Left ventricle myocardium inferior (tissue), 1 donor: ENCODE measurements at regions not wholly inside any gene's neighbourhood (a gene's known extent, or its start where the extent isn't known, plus 50 kb on each side); places are given as distances from the start of the nearest gene placed in this dataset.

ENCODE experiments used
- DNase-seq: peaks from one replicate; pipeline ENCODE4 v3.0.0-alpha.2; 2020
- H3K27ac ChIP-seq: fragments of 200-600 bp; replicated peaks from 2 replicates; pipeline ENCODE4 v1.8.0; 2021
- H3K27me3 ChIP-seq: fragments of 200-600 bp; 2 replicates; pipeline ENCODE4 v1.8.0; 2021; ENCODE audit warnings: low read depth
- H3K36me3 ChIP-seq: fragments of 200-600 bp; 2 replicates; pipeline ENCODE4 v1.8.0; 2021
- H3K4me1 ChIP-seq: fragments of 200-600 bp; 2 replicates; pipeline ENCODE4 v1.8.0; 2021
- H3K4me3 ChIP-seq: fragments of 200-600 bp; 2 replicates; pipeline ENCODE4 v1.8.0; 2021; ENCODE audit warnings: mild to moderate bottlenecking, moderate library complexity
- H3K9me3 ChIP-seq: fragments of 200-600 bp; replicated peaks from 2 replicates; pipeline ENCODE4 v1.8.0; 2021
- intact Hi-C: fragments of 100-400 bp; cut with micrococcal nuclease; formaldehyde crosslinking; loops from one replicate; pipeline ENCODE4 v1.11.0; 2022
- TF ChIP-seq, protein P1 (sequence below): fragments of 200-600 bp; IDR thresholded peaks from 2 replicates; pipeline ENCODE4 v1.8.0; 2021; ENCODE audit warnings: antibody characterized with exemption, mild to moderate bottlenecking, borderline replicate concordance
- donor health status: DM: no; HTN: yes; CAD: no; lungs with severe emphysema.

DNA sequence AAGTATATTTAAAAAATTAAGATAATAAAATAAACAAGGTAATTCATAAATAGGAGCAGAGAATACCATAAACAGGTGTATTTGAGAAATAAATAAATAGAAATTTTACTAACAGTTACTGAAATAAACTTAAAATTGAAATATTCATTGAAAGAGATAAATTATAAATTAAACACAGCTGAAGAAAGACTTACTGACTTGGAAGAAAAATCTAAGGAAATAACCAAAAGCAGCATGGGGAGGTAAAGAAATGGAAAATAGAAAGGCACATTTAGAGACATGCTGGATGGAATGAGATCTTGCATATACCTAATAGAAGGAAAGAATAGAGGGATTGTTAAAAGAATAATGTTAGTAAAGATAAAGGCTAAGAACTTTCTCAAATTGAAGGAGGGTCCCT is 96.3 kb downstream of the SOX11 start:
- Histone ChIP-seq H3K27ac (no peak overlapping the region), H3K4me3 (no peak overlapping the region), H3K4me1 (no peaks in the 10 kb centered on the region), H3K9me3 (peaks cover 37% of the 10 kb centered on the region), H3K36me3 (no peaks in the 10 kb centered on the region), H3K27me3 (no peaks in the 10 kb centered on the region)
- TF ChIP-seq, protein P1, sequence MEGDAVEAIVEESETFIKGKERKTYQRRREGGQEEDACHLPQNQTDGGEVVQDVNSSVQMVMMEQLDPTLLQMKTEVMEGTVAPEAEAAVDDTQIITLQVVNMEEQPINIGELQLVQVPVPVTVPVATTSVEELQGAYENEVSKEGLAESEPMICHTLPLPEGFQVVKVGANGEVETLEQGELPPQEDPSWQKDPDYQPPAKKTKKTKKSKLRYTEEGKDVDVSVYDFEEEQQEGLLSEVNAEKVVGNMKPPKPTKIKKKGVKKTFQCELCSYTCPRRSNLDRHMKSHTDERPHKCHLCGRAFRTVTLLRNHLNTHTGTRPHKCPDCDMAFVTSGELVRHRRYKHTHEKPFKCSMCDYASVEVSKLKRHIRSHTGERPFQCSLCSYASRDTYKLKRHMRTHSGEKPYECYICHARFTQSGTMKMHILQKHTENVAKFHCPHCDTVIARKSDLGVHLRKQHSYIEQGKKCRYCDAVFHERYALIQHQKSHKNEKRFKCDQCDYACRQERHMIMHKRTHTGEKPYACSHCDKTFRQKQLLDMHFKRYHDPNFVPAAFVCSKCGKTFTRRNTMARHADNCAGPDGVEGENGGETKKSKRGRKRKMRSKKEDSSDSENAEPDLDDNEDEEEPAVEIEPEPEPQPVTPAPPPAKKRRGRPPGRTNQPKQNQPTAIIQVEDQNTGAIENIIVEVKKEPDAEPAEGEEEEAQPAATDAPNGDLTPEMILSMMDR, result no peak
- no peak for DNase-seq
- intact Hi-C loops, result no loop called here

DNA sequence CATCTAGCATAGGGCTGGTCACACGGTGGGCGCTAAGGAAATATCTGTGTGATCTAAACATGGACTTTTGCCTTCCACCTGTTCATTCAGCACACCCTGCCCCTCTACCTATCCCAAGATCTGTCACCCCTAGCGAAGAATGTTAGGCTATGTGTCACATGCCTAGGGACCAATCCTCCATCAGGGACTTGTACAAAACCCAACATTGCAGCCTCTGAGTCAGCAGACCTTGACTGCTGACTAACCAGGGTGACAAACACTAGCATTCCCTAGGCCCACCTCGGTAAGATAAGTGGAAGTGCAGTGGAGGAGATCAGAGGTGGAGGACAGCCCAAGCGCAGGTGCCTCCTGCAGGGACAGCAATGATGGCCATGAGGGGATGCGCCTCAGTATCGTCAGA is 99.2 kb downstream of the SOX11 start:
- no peak overlapping the region for H3K4me3 ChIP-seq
- H3K27ac ChIP-seq, result no peak overlapping the region
- H3K4me1 ChIP-seq, result no peaks in the 10 kb centered on the region
- TF ChIP-seq, protein P1, result no peak
- peaks cover 37% of the 10 kb centered on the region for H3K9me3 ChIP-seq
- intact Hi-C loops, result no loop called here
- H3K27me3 ChIP-seq, result no peaks in the 10 kb centered on the region
- H3K36me3 ChIP-seq, result no peaks in the 10 kb centered on the region
- no peak for DNase-seq

DNA sequence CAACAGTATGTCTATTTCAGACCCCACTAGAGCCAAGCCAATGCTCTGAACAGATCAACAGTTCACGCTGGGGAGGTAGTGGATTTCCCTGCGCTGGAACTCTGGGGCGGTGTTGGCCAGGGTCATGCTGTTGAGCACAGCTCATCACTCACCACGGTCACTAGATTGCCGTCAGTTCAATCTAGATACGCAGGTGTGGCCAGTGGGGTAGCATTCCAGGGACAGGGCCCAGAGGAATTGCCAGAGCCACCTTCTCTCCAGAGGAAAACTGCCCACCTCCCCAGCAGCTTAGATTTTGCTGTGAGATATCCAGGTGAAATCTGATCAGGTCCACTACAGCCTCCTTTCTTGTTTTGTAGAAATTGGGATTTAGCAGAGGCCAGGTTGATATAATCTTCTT is 101.8 kb downstream of the SOX11 start:
- H3K9me3 ChIP-seq, result peaks cover 17% of the 10 kb centered on the region
- no peak overlapping the region for H3K27ac ChIP-seq
- no peak overlapping the region for H3K4me3 ChIP-seq
- intact Hi-C loops, result no loop called here
- no peaks in the 10 kb centered on the region for H3K4me1 ChIP-seq
- no peaks in the 10 kb centered on the region for H3K27me3 ChIP-seq
- no peaks in the 10 kb centered on the region for H3K36me3 ChIP-seq
- no peak for DNase-seq
- TF ChIP-seq, protein P1, result no peak

DNA sequence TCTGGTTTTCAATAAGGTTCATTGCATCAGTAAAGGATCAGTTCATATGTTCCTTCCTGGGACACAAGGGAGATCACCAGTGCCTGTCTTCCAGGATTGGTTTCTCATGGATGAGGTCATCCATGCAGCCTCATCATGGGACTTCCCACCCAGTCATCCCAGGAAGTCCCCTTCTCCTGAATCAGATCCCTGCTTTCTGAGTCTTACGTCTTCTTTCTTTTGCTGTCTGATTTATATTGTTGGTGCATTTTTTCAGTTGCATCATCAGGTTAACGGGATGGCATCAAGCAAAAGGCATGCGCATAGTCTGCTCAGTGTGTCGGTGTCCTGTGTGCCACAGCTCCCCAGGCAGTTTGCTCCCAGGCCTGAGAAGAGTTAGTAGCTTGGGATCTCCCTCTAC is 105.9 kb downstream of the SOX11 start:
- TF ChIP-seq, protein P1, result no peak
- H3K4me3 ChIP-seq, result no peak overlapping the region
- H3K9me3 ChIP-seq, result peaks cover 6% of the 10 kb centered on the region
- H3K27ac ChIP-seq, result no peak overlapping the region
- intact Hi-C loops, result no loop called here
- no peaks in the 10 kb centered on the region for H3K36me3 ChIP-seq
- DNase-seq, result no peak
- no peaks in the 10 kb centered on the region for H3K4me1 ChIP-seq
- H3K27me3 ChIP-seq, result no peaks in the 10 kb centered on the region

DNA sequence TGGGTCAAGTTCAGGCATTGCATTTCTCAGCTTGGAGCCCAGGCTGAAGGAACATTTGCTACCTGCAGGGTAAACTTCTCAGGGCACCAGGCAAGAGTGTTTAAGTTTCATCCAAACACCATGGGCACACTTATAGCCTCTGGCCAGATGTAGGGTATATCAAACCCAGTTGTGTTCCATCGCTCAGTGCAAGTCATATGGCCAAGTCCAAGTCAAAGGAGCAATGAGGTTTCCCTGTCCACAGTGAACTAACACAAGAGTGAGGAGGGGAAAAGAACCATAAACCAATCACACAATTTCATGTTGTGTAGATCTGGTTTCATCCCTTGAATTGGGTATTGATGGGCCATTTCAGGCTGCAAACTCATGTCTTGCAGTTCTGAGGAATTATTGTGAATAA is 107.2 kb downstream of the SOX11 start:
- Histone ChIP-seq H3K9me3 (peaks cover 6% of the 10 kb centered on the region), H3K27me3 (no peaks in the 10 kb centered on the region), H3K36me3 (no peaks in the 10 kb centered on the region), H3K27ac (no peak overlapping the region), H3K4me3 (no peak overlapping the region), H3K4me1 (no peaks in the 10 kb centered on the region)
- intact Hi-C loops, result no loop called here
- TF ChIP-seq, protein P1, result no peak
- no peak for DNase-seq

DNA sequence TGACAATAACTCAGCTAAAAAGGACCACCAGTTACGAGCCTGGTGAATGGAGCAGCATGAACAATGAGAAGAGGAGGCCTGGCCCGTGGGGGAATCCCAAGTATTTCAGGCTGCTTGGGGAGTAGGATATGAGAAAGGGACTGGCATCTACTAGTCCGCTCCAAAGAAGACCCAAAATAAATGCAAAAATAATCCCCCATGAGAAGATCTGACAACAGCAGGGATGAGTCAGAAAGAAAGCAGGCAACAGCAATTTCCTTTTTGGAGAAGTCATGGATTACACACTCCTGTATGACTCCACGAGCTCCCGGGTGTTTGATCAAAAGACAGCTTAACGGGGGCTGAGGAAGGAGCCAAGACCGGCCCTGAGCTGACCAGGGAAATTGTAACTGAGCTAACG is 111.4 kb downstream of the SOX11 start:
- Histone ChIP-seq H3K4me3 (no peak overlapping the region), H3K36me3 (no peaks in the 10 kb centered on the region), H3K27me3 (peaks cover 4% of the 10 kb centered on the region), H3K9me3 (peaks cover 6% of the 10 kb centered on the region), H3K27ac (no peak overlapping the region), H3K4me1 (no peaks in the 10 kb centered on the region)
- TF ChIP-seq, protein P1, result no peak
- intact Hi-C loops, result no loop called here
- DNase-seq, result no peak
